NCI-H226 (cell line): ENCODE measurements at regions not wholly inside any gene's neighbourhood (a gene's known extent, or its start where the extent isn't known, plus 50 kb on each side); places are given as distances from the start of the nearest gene placed in this dataset.
A peak's percentile ranks its signal among the peaks of the same experiment; 100 is the strongest.

Experiments
- DNase-seq: peaks from one replicate; pipeline ENCODE4 v3.0.0-alpha.2; 2015

- DNase-seq: no peak
Measured at GRCh38 chrY:12459965-12460364, 241.1 kb upstream of the USP9Y start.

DNA sequence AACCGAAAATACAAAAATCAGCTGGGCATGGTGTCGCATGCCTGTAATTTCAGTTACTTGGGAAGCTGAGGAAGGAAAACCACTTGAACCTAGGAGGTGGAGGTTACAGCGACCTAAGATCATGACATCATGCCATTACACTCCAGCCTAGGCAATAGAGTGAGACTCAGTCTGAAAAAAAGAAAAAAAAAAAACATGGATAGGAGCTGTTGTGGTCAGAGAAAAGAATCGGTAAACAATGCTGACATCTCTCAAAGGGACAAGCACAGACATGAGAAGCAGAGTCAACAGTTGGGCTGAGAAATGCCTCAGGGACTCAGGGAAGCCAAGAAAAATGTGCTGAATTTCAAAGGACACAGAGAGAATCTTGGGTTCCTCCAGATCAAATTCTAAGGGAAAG lies 236.9 kb upstream of the USP9Y start:
- no peak for DNase-seq

DNA sequence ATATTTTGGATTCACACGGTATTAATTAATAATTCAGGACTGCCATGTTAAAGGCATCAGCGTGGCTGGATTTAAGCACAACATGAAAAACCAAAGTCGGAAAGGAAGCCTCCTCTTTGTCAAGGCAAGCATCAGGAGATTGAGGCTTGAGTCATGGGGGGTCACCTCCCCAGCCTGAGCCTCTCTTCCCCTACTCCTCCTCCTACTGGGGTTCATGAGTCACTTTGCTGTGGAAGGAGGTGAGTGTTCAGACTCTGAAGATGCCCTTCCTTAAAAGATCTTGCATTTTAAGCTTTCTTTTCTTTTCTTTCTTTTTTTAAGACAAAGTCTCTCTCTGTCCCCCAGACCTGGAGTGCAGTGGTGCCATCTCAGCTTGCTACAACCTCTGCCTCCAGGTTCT lies 235.3 kb upstream of the USP9Y start:
- DNase-seq: no peak

- DNase-seq: no peak
Measured at GRCh38 chrY:12469081-12469480, 231.9 kb upstream of the USP9Y start.

GRCh38 chrY:12474472-12474871 lies 226.6 kb upstream of the USP9Y start:
- peak; percentile 11 for DNase-seq

DNA sequence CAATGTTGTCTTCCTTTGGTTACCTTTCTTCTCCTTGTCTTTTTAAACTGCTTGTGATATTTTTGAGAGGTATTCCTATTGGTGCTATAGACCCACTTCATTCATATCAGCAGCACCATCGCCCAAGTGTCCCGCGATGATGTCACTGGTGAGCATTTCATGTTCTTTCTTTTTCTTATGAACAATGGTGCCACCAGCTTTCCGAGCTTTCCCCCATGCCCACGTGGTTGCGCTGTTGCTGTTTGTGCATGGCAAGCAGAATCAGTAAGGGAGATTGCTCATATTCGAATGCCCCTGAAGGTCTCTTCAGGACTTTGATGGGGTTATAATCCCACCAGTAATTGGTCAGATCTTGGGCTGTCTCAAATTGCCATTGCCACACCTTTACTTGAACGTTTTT lies 221.6 kb upstream of the USP9Y start:
- DNase-seq: peak; percentile 13

DNA sequence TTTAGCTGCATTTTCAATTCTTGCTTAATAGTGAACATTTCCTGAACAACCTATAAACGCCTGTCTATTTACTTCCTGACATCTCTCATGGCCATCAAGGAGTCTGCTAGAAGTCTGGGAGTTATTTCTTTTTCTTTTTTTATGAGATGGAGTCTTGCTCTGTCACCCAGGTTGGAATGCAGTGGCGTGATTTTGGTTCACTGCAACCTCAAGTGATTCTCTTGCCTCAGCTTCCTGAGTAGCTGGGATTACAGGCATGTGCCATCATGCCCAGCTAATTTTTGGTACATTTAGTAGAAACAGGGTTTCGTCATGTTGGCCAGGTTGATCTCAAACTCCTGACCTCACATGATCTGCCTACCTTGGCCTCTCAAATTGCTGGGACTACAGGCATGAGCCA lies 217.6 kb upstream of the USP9Y start:
- no peak for DNase-seq

DNA sequence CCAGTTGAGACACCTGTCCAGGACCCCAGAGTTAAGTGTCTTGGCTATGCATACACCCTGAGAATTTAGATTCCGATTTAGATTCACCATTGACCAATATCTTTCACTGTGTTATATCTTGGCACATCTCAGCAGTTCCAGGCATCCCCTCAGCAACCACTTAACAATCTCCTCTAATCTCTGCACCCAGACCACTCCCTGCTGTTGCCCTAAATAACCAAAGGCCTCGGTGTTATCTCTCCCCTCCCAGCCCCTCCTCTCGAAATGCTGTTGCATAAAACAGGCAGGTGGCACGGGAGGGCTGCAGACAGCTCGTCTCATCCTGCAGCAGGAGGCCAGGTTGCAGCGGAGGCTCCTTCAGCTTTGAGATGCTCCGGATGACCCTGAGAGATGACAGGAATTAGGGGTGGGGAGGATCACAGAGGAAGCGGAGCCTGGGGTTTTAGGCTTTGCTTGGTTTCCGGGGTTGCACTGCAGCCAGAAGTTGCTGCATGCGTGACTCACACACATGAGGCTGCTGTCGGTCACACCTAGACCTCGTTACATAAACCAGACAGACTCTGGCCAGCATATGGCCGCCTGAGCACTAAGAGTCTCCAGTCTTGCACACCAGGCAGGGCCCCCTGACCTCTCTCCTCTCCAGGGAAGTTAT lies 210.3 kb upstream of the USP9Y start:
- DNase-seq: peak; percentile 31

GRCh38 chrY:12492218-12492617 lies 208.8 kb upstream of the USP9Y start:
- no peak for DNase-seq

- DNase-seq: no peak
Measured at GRCh38 chrY:12496007-12496406, 205.0 kb upstream of the USP9Y start.

DNA sequence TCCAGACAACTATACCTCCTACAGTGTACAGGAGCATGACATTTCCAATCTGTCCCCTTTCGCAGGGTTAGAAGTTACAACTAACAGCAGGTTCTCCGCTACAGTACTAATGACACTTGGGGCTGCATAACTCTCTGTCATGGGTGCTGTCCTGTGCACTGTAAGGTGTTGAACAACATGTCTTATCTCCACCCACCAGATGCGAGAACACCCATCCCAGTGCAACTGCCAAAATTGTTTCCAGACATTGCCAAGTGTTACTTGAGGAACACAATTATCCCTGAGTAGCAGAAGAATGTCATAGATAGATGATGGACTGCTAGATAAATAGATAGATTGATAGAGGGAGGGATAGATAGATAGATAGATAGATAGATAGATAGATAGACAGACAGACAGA lies 200.9 kb upstream of the USP9Y start:
- DNase-seq: no peak

DNA sequence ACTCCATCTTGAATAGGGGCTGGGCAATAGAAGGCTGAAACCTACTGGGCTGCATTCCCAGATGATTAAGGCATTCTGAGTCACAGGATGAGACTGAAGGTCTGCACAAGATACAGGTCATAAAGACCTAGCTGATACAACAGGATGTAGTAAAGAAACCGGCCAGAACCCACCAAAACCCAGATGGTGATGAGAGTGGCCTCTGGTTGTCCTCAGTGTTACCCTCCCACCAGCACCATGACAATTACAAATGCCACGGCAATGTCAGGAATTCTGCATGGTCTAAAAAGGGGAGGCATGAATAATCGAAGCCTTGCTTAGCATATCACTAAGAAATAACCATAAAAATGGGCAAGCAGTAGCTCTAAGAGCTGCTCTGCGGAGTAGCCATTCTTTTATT lies 197.0 kb upstream of the USP9Y start:
- DNase-seq: peak; percentile 6

- no peak for DNase-seq
Measured at GRCh38 chrY:12517338-12517737, 183.7 kb upstream of the USP9Y start.

- no peak for DNase-seq
Measured at GRCh38 chrY:12525206-12525605, 175.8 kb upstream of the USP9Y start.

DNA sequence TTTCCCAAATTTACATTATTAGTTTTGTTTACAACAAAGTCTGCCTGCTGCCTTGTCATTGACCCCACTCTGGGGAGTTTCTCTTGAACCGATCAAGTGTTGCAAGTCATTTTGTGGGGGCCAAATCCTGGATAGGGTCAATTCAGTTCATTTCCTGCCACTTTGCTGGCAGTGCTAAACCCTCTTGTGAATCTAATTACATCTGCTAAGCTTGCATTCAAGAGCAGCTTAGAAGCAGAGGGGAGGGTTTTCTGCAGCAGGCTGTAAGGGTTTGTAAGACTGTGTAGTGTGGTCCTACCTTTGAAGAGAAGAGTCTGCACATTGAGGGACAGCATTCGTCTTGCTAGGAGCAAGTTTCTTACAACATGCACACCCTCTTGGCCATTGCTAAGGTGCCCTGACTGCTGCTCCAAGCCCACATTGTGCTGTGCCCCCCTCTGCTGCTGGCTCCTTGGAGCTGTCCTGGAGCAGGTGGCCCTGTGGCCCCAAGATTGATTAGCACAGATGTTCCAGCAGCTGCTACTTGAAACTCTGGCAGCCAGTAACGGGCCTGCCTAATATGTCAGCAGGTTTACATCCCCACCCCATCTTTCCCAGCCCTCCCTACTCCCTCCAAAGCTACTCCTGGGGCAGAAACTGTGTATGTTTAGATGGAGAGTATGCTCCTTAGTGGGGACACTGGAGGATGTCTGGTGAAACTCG lies 174.5 kb upstream of the USP9Y start:
- no peak for DNase-seq

- DNase-seq: no peak
Measured at GRCh38 chrY:12537226-12537854, 163.7 kb upstream of the USP9Y start.

- no peak for DNase-seq
Measured at GRCh38 chrY:12546746-12547420, 154.1 kb upstream of the USP9Y start.

DNA sequence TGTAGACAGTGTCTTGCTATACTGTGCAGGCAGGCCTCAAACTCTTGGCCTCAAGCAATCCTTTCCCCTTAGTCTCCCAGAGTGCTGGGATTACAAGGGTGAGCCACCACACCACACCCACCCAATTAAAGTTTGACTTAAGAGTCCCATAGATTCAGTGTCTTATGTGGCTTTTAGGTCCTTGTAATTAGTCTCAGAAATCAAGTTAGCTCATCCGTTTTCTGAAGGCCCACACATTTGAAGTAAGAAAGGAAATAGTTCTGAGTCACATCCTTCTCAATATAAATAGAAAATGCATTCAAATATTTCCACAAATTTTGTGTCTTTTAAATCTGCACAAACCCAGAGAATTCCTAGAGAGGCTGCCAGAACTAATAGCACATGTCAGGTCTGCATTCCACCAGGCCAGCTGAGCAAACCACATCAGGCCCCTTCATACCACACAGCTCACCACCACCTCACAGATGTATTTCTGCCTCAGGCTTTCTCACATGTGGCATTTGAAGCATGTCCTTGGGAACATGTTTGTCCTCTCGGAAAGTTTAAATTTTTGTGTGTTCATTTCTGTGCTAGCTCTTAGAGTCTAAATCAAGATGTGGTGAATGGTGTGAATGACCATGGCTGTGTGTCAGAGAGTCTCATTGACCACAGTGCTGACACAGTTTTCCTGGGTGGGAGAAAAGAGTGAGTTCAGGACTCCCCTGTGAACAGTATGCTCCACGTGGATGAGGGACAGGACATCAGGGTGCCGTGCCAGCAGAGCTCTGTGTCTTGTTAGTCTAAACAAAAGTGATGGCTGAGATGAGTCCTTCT lies 148.4 kb upstream of the USP9Y start:
- peak; percentile 44 for DNase-seq

DNA sequence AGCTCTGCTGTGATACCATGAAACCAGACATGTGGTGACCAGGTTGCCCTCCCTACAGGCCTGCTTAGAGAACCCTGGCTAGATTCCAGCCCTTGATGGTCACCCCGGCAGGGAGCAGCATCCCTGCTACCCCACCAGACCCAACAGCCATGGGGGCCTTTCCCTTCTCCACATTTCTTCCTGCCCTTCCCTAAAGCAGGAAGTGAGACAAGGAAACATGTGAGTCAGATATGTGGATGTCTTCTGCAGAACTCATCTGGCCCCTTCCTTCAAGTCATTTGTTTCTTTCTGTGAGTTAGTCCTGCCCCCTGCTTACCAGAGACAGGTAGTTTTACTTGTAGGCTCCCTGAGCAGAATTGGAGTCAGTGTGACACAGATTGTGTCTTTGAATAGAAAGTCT lies 147.1 kb upstream of the USP9Y start:
- no peak for DNase-seq

DNA sequence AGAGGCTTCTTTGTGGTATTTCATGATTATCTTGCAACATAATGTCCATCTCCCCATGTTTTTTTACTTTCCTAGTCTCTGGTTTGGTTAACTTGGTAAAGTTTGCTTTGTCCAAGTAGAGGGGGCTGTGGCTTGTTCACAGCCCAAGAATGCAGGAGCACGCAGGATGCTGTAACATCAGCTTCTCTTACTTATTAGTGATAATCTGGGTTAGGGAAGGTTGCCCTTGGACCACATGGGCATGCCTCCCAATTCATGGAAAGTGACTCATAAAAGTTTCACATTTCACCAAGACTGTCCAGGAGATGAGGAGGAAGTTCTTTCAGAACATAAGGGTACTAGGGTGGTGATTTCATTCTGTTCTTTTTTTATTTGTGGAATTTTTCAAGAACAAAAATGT lies 146.0 kb upstream of the USP9Y start:
- DNase-seq: peak; percentile 68

DNA sequence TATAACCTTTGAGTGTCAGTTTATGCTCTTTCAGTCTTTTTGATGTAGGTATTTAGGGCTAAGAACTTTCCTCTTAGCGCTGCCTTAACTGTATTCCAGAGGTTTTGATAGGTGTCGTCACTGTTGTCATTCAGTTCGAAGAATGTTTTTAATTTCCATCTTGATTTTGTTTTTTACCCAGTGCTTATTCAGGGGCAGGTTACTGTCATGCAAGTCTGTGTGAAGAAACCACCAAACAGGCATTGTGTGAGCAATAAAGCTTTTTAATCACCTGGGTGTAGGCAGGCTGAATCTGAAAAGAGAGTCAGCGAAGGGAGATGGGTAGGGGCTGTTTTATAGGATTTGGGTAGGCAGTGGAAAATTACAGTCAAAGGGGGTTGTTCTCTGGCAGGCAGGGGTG lies 142.0 kb upstream of the USP9Y start:
- DNase-seq: no peak

- no peak for DNase-seq
Measured at GRCh38 chrY:12576278-12576677, 124.8 kb upstream of the USP9Y start.
